ENCODE measurements at regions not wholly inside any gene's neighbourhood (a gene's known extent, or its start where the extent isn't known, plus 50 kb on each side); places are given as distances from the start of the nearest gene placed in this dataset.

DNA sequence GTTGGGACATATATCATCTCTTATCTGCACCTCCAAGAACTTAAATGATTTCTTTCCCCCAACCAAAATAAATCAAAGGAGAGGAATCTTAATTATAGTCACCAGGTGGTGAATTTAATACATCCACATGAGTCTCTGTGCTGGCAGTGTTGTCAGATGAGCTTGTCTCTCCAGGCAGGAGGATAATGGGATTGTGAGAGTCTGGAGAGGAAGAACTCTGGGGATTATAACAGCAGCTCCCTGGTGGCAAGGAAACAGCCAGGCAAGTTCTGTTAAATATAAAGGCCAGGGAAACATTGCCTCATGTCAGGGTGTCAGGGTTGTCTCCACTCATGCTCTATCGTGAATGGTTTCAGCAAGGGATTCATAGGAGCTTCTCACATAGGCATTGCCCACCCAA lies 80.8 kb downstream of the TLR4 start:
- TF ChIP-seq, protein P1, sequence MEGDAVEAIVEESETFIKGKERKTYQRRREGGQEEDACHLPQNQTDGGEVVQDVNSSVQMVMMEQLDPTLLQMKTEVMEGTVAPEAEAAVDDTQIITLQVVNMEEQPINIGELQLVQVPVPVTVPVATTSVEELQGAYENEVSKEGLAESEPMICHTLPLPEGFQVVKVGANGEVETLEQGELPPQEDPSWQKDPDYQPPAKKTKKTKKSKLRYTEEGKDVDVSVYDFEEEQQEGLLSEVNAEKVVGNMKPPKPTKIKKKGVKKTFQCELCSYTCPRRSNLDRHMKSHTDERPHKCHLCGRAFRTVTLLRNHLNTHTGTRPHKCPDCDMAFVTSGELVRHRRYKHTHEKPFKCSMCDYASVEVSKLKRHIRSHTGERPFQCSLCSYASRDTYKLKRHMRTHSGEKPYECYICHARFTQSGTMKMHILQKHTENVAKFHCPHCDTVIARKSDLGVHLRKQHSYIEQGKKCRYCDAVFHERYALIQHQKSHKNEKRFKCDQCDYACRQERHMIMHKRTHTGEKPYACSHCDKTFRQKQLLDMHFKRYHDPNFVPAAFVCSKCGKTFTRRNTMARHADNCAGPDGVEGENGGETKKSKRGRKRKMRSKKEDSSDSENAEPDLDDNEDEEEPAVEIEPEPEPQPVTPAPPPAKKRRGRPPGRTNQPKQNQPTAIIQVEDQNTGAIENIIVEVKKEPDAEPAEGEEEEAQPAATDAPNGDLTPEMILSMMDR (IDR thresholded peaks at IDR 0.05), result no peak
- no peak for TF ChIP-seq POLR2A (IDR thresholded peaks at IDR 0.05)
- Histone ChIP-seq H3K9me3 (no peaks in the 10 kb centered on the region), H3K36me3 (no peaks in the 10 kb centered on the region), H3K27me3 (no peaks in the 10 kb centered on the region), H3K4me1 (peaks cover 0 to 5% of the 10 kb centered on the region in 2 donors), H3K27ac (no peak overlapping the region), H3K4me3 (no peak overlapping the region)
- intact Hi-C loops (cut with DNase I; ENCODE audit: low total_unique reads), result no loop called here
- DNase-seq, result no peak

DNA sequence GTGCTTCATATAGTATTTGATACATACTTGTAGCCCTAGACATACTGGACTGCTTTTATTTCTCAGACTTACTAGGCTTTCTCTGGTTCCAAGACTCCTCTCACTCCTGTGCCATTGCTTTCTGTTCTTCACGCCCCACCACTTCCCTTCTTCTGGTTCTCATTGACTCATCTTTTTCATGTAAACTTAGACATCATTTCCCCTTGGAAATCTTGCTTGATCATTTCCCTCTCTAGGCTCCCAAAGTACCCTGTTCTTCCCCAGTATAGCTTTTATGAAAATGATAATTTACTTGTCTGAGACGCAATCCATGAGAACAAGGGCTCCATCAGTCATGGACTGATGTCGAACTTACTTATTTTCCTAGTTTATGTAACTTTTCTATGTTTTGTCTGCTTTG lies 83.5 kb downstream of the TLR4 start:
- no peak for DNase-seq
- intact Hi-C loops (cut with DNase I; ENCODE audit: low total_unique reads), result no loop called here
- H3K4me3 ChIP-seq, result no peak overlapping the region
- no peaks in the 10 kb centered on the region for H3K27me3 ChIP-seq
- no peaks in the 10 kb centered on the region for H3K9me3 ChIP-seq
- no peaks in the 10 kb centered on the region for H3K36me3 ChIP-seq
- H3K4me1 ChIP-seq, result peaks cover 0 to 5% of the 10 kb centered on the region in 2 donors
- TF ChIP-seq, protein P1 (IDR thresholded peaks at IDR 0.05), result no peak
- TF ChIP-seq POLR2A (IDR thresholded peaks at IDR 0.05), result no peak
- no peak overlapping the region for H3K27ac ChIP-seq

DNA sequence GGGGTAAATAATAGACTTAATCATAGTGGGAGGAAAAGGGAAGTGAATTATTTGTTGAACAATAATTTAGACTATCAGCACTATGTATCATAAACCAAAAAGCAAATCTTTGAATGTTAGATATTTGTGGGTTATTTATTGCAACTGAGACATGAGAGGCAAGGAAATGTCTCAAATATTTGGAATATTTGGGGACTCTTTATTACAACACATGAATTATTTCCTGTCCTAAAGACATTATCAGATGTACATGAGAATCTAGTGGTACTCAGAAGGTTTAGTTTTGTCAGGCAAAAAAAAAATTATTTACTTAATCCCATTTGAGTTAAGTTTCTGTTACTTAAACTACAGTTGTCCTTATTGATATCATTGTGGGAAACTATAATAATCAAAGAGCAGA lies 91.1 kb downstream of the TLR4 start:
- no peaks in the 10 kb centered on the region for H3K27me3 ChIP-seq
- H3K27ac ChIP-seq, result no peak overlapping the region
- H3K4me1 ChIP-seq, result no peaks in the 10 kb centered on the region
- H3K36me3 ChIP-seq, result no peaks in the 10 kb centered on the region
- TF ChIP-seq, protein P1 (IDR thresholded peaks at IDR 0.05), result no peak
- no peak for TF ChIP-seq POLR2A (IDR thresholded peaks at IDR 0.05)
- DNase-seq, result no peak
- H3K9me3 ChIP-seq, result no peaks in the 10 kb centered on the region
- intact Hi-C loops (cut with DNase I; ENCODE audit: low total_unique reads), result no loop called here
- H3K4me3 ChIP-seq, result no peak overlapping the region

DNA sequence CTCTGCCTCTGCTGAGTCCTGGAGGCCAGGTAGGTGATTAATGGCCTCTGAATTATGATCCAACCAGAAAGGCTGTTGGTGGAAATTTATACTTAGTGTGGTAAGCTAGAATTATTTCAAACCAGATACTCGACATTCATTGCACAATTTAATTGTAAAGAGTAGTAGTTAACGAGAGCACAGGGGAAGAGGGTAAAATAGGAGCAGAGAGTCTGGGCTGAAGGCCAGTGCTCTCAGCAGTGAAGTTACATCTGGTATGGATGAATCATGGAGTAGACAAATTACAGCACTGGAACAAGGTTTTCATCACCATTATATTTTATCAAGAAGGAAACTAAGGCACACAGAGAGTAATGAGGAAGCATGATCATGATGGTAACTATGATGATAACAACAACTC lies 92.5 kb downstream of the TLR4 start:
- Histone ChIP-seq H3K27me3 (no peaks in the 10 kb centered on the region), H3K36me3 (no peaks in the 10 kb centered on the region), H3K27ac (no peak overlapping the region), H3K4me1 (no peaks in the 10 kb centered on the region), H3K4me3 (no peak overlapping the region), H3K9me3 (no peaks in the 10 kb centered on the region)
- intact Hi-C loops (cut with DNase I; ENCODE audit: low total_unique reads), result no loop called here
- DNase-seq, result no peak
- no peak for TF ChIP-seq POLR2A (IDR thresholded peaks at IDR 0.05)
- TF ChIP-seq, protein P1 (IDR thresholded peaks at IDR 0.05), result no peak

DNA sequence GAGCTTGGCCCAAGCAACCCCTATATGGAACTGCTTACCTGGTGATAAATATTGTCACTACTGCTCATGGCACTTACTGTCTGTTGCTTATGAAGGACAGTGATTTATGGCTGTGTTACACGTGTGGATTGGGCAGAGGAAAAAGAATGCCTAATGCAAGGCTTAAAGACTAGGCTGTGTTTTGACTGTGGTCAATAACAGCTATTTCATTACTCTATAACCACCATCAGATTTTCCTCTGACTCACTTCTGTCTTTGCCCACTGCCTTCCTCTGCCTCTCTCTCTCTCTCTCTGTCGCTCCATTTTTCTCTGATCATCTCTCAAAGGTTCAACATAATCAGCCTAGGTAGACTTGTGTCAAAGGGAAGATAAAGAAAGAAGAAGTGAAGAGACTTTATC lies 96.2 kb downstream of the TLR4 start:
- intact Hi-C loops (cut with DNase I; ENCODE audit: low total_unique reads), result no loop called here
- TF ChIP-seq POLR2A (IDR thresholded peaks at IDR 0.05), result no peak
- TF ChIP-seq, protein P1 (IDR thresholded peaks at IDR 0.05), result no peak
- Histone ChIP-seq H3K27ac (no peak overlapping the region), H3K9me3 (no peaks in the 10 kb centered on the region), H3K36me3 (no peaks in the 10 kb centered on the region), H3K27me3 (no peaks in the 10 kb centered on the region), H3K4me3 (no peak overlapping the region), H3K4me1 (no peaks in the 10 kb centered on the region)
- DNase-seq, result no peak
